Esophagus mucosa (tissue), 1 donor: ENCODE measurements at regions not wholly inside any gene's neighbourhood (a gene's known extent, or its start where the extent isn't known, plus 50 kb on each side); places are given as distances from the start of the nearest gene placed in this dataset.

Experiments used
- ATAC-seq: fragments of 200-7000 bp; cut with Tn5 transposase; one replicate; pipeline ENCODE4 v1.9.1; 2020
- donor health status: DM: yes; HTN: yes; CAD: no.

DNA sequence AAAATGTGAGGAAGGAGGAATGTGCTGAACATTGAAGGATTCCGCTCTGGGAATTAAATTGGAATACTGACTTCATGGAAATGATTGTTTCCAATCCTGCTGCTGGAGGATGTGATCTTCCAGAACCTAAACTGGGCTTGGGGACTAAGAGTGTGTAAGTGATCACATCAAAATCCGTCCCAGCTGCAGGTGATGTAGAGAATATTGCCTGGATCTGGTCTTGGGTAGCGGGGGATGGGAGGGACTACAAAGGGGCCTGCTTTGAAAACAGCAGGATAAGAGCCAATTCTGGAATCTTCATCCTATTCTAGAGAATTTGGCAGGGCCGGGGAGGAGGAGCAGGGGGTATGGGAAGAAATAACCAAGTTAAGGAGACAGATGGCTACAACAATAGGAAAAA, 552.2 kb upstream of the FZD8 start:
- ATAC-seq, result no peak

DNA sequence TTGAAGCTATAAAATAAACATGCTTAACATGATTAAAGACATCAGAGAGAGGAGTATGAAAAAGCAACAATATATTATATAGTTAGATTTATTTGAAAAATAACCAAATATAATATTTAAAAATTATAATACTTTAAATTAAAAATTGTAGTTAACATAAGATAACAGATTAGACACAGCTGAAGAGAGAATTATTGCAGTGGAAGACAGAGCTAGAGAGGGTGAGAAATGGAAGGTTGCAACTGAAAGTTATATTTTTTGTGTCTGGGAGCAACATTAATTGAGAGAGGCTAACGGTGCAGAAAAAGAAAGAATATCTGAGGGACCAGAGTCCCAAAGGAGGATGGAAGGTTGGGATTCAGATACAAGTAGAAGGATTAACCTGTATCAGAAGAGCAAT, 548.9 kb upstream of the FZD8 start:
- no peak for ATAC-seq

DNA sequence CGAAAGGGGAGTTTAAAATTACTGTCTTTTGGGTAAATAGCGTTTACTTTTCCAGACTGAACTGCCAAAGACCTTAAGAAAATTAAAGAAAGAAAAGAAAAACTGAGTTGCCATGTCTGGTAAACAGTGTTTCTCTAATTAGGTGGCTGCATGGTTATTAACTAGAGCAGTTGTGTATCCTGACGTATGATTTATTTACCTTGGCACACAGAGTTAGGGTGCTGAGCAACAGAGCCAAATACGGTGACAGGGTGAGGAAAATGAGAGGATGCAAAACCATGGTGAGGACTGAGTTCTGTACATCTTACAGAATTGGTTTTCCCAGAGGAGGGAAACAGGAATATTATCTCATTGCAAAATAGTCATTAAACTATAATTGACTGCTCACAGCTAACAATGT, 546.4 kb upstream of the FZD8 start:
- ATAC-seq, result no peak

DNA sequence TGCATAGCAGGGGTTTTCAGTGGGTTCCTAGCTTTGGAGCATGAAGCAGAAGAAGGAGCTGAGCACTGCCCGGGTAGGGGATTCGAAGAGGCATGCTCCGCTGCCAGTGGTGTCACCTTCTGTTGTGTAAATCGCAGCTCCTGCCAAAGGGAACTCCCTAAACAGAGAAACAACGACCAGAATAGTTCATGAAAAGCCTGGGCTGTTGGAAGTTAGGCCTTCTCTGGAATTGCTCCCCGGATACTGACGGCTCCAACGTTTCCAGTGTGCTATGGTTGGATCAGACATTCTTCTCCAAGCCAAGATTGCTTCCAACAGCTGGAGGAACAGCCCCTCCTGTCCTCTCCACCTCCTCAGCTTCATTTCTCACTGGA, 546.0 kb upstream of the FZD8 start:
- no peak for ATAC-seq

DNA sequence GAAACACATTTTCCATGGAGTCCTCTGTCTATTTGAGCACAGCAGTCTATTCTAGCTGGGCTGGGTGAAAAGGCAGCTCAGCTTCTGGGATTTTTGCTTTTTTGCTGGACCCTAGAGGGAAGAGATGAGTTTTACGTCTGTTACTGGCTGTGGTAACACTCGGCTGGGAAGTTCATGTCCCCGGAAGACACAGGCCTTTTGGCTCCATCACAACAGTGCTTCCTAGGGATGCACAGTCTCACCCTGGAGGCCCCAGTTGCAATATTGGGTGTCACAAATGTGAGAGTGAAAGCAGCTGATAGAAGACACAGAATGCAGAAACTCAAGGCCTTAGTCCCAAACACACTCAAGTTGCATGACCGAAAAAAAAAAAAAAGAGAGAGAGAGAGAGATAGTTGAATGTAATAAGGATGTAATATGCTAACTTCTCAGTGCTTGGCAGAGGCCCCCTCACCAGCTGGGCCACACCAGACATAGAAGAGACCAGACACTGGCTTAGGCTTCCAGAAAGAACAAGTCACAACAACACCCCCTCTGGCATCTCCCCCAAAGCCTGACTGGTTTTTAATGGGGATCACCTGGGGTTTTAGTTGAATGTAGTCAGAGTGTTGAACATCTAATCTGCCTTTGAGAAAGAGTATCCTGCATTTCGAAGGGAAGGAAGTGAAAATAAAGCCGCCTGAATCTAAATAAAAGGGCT, 545.4 kb upstream of the FZD8 start:
- ATAC-seq, result no peak

DNA sequence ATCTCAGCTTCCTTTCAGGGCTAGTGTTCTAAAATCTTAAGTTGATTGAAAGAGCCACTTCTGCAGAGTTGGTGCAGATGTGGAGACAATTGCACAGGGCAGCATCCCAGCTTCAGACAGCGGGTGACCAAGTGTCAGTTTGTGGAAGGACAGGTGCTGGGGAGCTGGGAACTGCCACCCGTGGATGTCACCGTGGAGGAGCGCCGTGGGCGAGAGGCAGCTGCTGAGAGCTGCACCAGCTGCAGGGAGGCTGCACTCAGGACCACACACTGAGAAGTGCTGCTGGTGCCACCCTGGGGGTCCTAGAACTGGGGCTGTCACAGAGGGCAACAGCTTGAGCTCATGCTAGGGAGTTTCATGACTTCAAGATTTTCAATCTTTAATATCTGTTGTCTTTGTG, 543.0 kb upstream of the FZD8 start:
- ATAC-seq, result no peak

DNA sequence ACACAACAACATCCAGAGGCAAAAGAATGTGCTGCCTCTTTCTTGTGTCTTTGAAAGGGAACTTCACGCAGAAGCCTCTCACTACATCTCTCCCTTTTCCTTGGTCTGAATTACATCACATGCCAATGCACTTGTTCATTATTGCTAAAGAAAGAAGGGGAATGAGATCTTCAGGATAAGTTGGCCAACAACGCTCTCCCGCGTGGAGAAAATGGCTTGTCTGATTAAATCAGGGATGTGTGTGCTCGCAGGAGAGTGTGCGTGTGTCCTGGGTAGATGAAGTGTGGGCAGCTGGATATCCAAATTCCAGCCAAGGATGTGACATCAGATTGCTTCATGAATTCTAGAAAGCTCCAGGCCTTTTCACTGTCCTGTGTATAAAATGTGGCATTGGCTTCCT, 541.6 kb upstream of the FZD8 start:
- no peak for ATAC-seq

DNA sequence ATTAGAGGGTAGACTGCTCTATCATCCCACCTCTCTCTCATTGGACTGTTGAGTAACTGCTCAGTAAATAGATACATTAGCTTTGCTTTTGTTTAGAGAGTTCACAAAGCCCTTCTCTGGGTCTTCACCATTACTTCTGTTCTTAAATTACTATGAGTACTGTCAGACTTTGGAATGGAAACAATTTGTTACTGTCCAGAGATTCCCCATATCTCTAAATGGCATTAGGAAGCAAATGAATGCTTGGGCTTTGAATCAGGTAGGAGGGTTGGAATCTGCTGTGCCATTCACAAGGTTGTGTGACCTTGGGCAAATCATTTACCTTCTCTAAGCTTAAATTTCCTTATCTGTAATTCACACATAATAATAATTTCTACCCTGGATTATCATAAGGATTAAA, 541.0 kb upstream of the FZD8 start:
- ATAC-seq, result no peak

DNA sequence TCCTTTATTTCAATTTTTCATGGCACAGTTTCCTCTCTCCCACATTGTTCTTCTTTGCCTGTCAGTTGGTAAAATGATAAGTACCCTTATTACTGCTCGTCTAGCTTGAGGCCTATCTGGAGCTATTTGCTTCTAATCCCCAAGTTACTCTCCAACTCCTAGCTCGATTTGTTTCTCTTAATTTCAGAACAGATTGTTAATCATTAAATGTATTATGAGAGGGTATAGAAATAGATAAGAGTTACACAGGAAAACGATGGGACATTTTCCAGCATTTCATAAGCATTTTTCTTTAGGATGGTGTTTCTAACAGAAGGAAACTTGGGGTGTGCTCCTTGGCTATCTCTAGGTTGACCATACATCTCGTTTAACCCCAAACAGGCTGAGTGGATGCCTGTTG, 540.5 kb upstream of the FZD8 start:
- ATAC-seq, result no peak

DNA sequence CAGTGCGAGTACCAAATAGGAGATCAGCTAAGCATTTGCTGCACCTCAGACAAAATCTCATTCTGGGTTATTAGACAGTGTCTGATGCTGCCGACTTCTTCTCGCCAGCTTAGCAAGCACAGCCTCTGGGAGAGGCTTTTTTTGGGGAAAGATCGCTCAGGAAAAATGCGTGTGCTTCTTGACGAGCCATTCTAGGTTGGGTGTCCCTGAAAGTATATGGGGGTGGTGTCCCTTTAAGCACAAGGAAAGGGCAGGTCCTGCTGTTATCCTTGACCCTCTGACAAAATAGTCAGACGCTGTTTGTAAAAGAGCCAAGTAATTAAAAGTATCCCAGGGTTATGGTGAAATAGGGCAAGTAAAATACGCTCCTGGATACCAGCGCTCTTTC, 540.1 kb upstream of the FZD8 start:
- ATAC-seq, result no peak

DNA sequence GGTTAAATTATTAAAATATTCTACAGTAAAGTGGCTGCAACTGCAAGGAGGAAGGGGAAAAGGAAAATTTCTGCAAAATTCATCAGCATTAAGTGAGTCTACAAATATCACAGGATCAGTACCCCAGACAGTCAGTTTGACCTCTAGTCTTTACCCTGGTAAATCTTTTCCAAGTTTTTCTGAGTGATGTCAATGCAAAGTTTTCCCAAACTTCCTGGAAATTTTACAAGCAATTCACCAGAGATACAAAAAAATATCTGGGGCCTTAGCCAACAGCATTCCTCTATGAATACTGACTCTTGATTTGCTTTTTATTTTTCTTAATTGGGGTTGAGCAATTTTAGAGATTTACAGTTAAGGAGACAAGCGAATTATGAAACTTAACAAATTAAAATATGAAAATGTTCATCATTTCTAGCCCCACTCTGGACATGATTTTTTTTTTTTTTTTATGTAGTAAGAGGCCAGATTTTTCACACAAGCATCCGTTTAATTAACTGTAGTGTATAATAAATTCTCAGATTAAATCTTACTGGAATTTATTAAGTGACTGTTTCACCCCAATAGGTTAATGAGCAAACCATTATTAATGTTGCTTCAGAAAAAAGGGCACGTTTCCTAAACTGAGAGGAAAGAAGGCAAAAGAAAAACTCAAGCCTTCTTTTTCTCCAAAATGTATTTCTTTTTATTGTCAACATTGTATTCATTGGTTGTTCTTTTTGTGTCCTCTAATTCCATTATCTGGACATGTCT, 539.5 kb upstream of the FZD8 start:
- no peak for ATAC-seq

DNA sequence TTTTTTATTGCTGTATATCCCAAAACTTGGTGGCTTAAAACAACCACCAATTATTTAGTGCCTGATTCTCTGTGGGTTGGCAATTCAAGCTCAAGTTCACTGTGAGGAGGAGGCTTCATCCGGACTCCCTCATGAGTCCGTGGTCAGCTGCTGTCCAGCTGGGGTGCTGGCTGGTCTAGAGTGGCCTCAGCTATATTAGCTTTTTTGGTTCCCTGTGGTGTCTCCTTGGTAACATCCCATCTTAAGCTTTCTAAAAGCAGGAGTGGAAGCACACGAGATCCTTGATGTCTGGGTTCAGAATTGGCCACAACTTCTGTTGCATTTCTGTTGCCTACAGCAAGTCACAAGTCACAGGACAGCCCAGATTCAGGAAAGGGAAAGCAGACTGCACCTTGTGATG, 536.5 kb upstream of the FZD8 start:
- ATAC-seq, result no peak

DNA sequence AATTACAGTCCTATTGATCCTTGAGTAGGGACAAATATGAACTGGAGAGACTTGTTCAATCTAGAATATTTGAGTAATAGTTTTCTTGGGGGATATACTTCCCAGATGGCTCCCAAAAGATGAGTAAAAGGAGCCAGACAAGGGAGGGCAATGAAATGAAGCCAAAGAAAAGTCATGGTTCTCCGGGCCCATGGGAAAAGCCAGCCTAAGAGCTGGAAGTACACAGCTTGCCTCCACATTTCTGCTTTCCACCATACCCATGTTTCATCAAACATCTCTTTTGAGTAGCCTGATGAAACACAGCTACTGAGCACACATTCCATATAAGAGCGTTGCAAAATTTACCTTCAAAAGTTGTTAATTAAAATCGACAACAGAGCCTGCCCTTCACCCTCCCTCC, 535.0 kb upstream of the FZD8 start:
- ATAC-seq, result no peak

DNA sequence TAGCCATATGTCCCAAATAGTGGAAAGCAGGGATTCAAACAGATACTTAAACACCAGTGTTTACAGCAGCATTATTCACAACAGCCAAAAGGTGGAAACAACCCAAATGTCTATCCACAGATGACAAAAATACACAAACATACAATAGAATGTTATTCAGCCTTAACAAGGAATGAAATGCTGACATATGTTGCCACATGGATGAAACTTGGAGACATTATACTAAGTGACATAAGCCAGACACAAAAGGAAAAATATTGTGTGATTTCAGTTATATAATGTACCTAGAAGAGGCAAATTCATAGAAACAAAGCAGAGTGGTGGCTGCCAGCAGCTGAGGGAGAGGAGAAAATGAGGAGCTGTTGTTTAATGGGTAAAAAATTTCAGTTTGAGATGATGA, 533.9 kb upstream of the FZD8 start:
- ATAC-seq, result no peak

DNA sequence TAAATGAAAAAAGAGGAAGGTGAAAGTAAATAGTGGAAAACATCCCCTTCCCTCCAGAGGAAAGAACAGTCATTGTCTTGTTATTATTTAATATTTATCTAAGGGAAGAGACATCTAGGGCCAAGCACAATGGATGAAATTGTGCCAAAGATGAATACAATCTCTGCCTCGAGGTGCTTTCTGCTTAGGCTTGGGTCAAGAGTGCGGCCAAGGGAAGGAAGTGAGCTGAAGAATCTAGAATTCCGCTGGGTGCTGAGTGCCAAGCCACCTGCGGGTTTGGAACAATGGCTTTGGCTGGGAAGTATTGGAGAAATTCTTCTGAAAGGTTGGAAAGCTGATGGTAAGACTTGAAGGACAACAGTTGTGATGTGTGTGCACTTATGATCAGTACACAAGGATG, 531.3 kb upstream of the FZD8 start:
- no peak for ATAC-seq

DNA sequence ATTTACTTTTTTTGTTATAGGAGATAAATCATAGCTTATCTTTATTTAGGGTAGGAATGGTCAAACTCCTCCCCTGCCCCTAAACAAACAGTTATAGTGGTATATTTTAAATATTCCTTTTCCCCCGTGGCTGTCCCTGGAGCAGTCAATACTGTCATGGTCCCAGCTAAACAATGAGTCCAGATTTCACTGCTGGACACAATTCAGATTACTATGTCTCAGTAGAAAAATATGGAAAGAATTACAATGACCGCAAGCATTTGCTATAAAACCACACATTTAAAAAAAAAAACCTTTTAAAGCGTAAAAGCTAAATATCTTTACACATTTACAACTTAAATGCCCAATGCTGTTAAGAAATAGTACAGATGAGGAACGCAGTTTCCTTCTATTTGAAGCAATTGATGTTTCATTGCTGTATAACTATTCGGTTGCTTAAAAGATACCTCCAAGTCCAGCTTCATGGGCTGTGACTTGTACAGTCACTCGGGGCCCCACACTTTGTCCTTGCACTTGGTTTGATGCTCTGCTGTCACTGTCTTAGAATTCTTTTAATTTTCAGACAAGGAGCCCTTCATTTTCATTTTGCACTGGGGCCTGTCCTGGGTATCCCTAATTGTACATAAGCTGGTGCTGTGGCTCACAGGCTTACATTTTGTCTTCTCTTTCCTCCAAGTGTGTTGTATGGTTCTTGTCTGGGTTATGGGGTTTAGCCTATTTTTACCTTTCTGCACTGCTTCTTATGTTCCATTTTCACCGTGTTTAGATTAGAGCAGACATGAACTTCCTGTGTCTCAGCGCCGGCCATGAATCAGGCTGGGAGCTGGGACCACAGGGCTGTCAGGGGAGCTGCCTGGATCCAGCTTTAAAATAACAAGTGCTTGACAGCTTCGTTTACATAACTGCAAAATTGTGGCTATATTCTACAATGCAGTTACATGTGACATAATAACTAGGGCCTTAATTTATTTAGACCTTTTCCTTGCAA, 530.2 kb upstream of the FZD8 start:
- ATAC-seq, result no peak

DNA sequence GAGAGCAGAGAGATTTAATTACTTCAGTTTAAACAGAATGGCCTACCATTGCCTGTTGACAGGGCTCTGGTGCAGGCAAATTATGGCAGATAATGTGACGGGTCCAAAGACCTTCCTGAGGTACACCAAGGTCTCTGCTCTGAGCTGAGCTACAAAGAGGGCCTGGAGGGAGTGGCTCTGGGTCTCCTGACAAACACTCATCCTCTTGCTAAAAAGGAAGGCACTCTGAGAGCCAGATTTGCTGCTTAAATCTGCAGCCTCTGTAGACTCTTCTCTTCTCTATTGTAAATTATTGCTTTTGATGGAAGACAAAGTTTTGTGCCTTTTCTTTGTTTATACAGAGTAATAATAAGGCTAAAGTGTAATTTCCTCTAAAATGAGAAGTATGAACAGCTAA, 529.5 kb upstream of the FZD8 start:
- ATAC-seq, result no peak

DNA sequence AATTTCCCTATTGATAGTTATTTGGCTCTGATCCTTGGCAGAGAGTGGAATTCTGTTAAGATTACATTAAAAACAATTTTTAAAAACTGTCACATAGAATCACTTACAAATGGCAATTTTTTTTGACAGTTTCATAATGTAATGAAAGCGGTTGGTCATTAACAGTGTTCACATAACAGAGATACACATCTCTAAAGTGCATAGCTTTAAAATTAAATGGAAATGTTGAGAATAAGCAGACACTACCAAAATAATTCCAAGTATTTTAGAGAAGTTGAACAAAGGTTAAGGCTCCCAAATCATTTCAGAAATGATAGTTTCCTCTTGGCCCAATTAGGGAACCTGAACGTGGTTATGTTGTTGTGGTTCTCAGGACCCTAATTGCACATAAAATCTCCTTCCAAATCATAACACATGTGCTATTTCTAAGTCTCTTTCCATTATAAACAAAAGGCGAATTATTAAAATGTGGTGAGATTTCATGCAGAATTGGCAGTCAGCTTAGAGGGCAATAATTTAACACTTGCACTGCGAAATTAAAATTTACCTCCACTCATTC, 528.9 kb upstream of the FZD8 start:
- ATAC-seq, result no peak

DNA sequence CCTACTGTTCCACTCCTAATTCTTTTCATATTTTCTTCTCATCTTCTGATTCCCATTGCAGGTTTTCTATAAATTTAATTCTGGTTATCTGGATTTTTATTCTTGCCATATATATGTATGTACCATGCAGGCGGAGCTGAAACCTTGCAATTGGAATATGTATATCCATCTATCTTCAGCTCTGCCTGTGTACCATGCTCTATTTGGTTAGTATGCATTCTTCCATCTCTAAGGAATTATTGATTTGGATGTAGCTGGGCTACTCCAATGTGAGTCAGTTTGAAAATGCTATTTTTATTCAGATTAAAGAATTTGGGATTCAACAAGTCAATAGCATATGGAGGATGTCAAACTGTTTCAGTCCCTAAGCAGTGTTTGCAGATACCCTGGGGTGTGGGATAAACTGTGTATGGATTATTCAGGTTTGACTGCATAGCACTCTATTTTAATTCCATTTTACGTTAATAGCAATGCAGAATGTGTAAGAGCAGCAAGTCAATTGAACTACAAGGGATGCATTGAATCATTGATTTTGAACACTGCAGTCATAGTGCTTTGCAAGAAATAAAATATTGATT, 528.1 kb upstream of the FZD8 start:
- ATAC-seq, result no peak

DNA sequence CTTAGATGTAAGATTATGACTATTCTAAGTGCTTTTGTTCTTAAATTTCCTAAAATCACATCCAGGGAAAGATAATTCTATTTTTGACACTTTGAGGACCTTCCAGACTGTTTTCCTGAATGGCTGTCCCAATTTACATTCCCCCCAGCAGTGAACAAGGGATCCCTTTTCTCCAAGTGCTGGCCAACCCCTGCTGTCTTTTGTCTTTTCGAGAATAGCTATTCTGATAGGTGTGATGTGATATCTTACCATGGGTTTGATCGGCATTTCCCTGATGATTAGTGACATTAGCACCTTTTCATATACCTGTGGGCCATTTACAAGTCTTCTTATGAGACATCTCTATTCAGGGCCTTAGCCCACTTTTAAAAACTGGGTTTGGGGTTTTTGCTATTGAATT, 526.7 kb upstream of the FZD8 start:
- no peak for ATAC-seq

DNA sequence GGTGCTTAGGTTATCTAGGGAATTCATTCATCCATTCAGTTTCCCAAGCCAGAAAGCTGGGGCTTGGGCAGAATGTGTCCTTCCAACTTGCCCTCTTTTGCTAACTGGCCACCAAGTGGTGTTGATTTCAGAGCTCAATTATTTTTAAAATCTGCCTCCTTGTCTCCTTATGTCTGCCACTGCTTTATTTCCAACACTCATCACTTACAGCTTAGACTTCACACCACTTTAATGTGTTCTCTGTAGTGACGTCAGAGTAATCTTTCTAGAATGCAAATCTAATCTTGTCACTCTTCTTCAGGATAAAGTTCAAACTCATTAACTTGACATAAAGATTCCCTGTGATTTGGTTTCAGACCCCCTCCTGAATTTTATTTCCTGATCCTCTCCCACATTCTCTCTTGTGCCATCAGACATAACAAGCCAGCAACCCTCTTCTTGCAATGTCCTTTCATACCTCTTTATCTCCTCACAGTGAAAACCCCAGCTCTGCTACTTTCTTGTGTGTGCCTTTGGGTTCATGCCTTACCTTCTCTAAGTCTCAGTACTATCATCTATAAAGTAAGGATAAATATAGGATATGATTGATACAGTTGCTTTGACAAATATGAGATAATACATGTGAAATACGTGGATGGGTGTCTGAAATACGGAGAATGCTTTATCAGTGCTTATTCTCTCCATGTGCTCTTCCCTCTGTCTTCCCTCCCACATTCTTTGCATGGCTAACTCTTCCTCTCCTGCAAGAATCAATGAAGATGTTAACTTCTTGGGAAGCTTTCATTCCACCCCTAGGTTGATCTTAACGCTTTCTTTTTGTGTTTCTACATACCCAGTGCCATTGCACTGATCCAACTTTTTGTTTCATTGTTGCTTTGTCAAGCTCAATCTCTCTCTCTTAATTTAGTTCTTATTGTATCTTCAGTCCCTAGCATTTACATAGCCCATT, 522.7 kb upstream of the FZD8 start:
- no peak for ATAC-seq

DNA sequence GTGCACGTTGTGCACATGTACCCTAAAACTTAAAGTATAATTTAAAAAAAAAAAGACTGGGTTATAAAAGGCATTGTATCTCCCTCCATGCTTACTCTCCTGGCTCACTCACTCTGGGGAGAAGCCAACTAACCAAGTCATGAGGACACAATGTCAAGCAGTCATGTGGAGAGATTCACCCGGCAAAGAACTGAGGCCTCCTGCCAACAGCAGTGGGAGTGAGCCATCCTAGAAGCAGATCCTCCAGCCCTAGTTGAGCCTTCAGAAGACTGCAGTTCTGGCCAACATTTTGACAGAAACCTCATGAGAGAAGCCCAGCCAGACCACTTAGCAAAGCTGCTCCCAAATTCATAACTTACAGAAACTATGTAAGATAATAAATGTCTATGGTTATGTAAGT, 521.7 kb upstream of the FZD8 start:
- ATAC-seq, result no peak
